ENCODE measurements at regions not wholly inside any gene's neighbourhood (a gene's known extent, or its start where the extent isn't known, plus 50 kb on each side); places are given as distances from the start of the nearest gene placed in this dataset.

GRCh38 chr15:81514725-81515124, 140.7 kb upstream of the TMC3 start:
- Mint-ChIP-seq H3K9me3 (no peaks in the 10 kb centered on the region), H3K27ac (no peak overlapping the region), H3K4me1 (no peaks in the 10 kb centered on the region), H3K27me3 (ENCODE audit: low read depth) (no peaks in the 10 kb centered on the region), H3K4me3 (no peak overlapping the region), H3K36me3 (ENCODE audit: insufficient read depth in 1 of 3, low read depth in 3 of 3) (no peaks in the 10 kb centered on the region)
- Histone ChIP-seq H2AK5ac (ENCODE audit: insufficient read length, low read length) (no peak overlapping the region), H3K9me3 (ENCODE audit: control insufficient read depth, low read depth, low read length) (no peaks in the 10 kb centered on the region), H3K4me1 (ENCODE audit: insufficient read depth, low read length) (no peaks in the 10 kb centered on the region), H2AFZ (ENCODE audit: low read length) (no peak overlapping the region), H4K20me1 (ENCODE audit: control insufficient read depth, insufficient read depth, insufficient read length) (no peaks in the 10 kb centered on the region), H3K9ac (ENCODE audit: extremely low read depth, insufficient read length, low read length) (no peak overlapping the region), H3K27ac (ENCODE audit: insufficient read length, low read depth, low read length) (no peak overlapping the region), H4K8ac (replicated peaks; ENCODE audit: insufficient read length, low read depth, low read length) (no peak overlapping the region), H3K79me1 (ENCODE audit: insufficient read depth, low read depth, low read length, poor library complexity, severe bottlenecking) (no peaks in the 10 kb centered on the region), H4K5ac (ENCODE audit: insufficient read length, low read depth, low read length) (no peak overlapping the region), H3K18ac (ENCODE audit: insufficient read length, low read depth, low read length) (no peak overlapping the region), H4K91ac (ENCODE audit: insufficient read length, low read depth, low read length) (no peak overlapping the region), H3K27me3 (ENCODE audit: insufficient read depth, low read length) (no peaks in the 10 kb centered on the region), H2BK15ac (ENCODE audit: low read depth, low read length) (no peak overlapping the region), H2BK120ac (ENCODE audit: low read depth, low read length, poor library complexity, severe bottlenecking) (no peak overlapping the region), H3K56ac (ENCODE audit: insufficient read length, low read depth, low read length) (no peak overlapping the region), H3K23me2 (ENCODE audit: insufficient read length, low read depth, low read length, poor library complexity, severe bottlenecking) (no peaks in the 10 kb centered on the region), H3T11ph (ENCODE audit: low read length) (no peak overlapping the region), H2BK5ac (ENCODE audit: insufficient read length, low read length) (no peak overlapping the region), H2BK12ac (ENCODE audit: insufficient read length, low read depth, low read length) (no peak overlapping the region), H2BK20ac (ENCODE audit: low read depth, low read length, poor library complexity, severe bottlenecking) (no peak overlapping the region), H3K23ac (ENCODE audit: insufficient read length, low read depth, low read length) (no peak overlapping the region), H3K79me2 (ENCODE audit: insufficient read depth, low read length) (no peaks in the 10 kb centered on the region), H3K4me2 (ENCODE audit: insufficient read depth, insufficient read length, low read length) (no peak overlapping the region), H3K14ac (ENCODE audit: insufficient read depth, low read length) (no peak overlapping the region), H3K4ac (ENCODE audit: low read depth, low read length) (no peak overlapping the region)
- TF ChIP-seq, protein P1, sequence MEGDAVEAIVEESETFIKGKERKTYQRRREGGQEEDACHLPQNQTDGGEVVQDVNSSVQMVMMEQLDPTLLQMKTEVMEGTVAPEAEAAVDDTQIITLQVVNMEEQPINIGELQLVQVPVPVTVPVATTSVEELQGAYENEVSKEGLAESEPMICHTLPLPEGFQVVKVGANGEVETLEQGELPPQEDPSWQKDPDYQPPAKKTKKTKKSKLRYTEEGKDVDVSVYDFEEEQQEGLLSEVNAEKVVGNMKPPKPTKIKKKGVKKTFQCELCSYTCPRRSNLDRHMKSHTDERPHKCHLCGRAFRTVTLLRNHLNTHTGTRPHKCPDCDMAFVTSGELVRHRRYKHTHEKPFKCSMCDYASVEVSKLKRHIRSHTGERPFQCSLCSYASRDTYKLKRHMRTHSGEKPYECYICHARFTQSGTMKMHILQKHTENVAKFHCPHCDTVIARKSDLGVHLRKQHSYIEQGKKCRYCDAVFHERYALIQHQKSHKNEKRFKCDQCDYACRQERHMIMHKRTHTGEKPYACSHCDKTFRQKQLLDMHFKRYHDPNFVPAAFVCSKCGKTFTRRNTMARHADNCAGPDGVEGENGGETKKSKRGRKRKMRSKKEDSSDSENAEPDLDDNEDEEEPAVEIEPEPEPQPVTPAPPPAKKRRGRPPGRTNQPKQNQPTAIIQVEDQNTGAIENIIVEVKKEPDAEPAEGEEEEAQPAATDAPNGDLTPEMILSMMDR (conservative IDR thresholded peaks at IDR 0.05) = no peak
- WGBS (ENCODE audit: extremely low coverage, insufficient read length, low lambda C conversion rate) = no CpG with 5 or more reads among the region's 1 CpG
- DNase-seq = no peak

Data from H9 (cell line).